ENCODE measurements at regions not wholly inside any gene's neighbourhood (a gene's known extent, or its start where the extent isn't known, plus 50 kb on each side); places are given as distances from the start of the nearest gene placed in this dataset.
"Not testable (repeated sequence)": the region's sequence is repeated elsewhere in the genome, so short reads cannot be mapped to it uniquely, and the experiment has no call there.

DNA sequence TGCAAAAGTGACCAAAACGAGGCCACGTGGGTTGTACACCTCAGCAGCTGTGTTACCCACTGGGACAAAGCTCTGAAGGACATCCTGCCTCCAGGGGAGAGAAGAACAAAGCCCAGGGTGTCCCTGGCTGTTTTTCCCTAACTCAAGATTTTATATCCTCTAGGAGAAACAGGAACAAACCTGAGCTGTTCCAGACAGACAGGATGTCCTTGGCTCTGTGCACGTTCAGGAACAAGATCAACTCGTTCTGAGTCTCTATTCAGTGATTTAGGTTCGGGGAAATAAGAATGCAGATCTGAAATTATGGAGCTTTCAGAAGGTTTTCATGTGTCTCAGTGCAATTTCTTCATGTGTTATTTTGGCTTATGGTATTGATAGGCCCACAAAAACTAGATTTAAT is 465.3 kb downstream of the TMEM121 start:
- DNase-seq = not testable (repeated sequence)

DNA sequence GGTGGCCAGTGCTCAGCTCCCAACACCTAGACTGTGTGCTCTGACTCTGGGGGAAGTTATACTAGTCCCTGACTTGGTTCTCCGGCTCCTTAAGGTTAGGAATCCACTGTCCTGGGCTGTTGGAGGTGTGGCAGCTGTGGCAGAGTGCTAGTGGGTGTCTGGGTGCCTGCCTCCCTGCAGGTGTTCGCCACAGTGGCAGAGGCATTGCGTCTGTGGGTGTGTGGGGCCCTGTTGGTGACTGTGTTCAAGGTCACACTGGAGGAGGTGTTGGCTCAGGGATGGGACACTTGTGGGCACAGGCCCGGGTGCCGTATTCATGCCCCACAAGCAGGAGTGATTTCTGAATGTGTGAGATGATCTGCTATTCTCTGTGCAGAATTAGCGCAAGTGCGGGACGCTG is 467.4 kb downstream of the TMEM121 start:
- no peak for DNase-seq

DNA sequence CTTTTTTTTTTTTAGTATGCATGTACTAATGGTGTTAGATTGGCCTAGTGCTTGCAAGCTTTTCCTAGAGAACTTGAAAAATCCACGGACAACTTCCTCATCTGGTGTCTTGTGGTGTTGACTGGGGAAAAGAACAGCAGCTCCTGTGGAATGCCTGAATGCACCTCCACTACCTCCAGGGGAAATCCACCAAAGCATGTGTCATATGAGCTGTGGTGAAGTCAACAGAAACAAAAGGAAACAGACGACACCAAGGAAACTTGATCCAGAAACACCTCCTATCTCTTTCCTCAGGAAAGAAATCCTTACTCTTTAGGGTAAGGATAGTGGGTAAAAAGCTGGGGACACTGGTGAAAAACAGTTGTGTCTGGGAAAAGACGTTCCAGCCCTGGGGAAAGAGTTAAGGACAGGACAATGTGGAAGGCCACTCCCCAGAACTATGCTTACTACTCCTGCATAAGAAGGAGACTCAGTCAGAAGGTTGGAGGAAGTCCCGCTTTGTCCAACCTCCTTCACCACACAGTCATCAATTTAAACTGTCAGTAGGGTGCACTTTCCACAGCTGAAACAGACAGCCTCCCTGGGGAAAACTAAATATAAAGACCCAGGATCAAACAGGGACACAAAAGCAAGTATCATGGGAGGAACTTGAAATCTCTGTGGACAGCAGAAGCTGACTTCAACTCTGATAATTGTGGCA is 468.8 kb downstream of the TMEM121 start:
- not testable (repeated sequence) for DNase-seq

DNA sequence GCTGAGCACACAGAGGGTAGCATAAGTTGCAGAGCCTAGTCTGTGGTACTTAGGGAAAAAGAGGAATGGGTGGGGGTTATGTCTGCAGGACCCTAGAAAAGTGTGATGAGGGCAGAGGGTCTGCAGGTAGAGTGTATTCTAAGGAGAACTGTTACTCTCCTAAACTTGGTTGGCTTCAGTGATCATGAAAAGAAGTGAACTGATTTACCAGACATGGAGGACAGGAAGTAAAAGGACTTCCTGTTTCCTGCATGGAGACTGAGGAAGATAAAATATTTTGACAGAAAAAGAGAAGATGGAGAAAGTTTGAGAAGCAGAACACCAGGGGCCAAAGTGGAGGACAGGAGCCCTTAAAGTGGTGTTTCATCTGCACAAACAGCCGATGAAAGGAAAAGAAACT is 472.2 kb downstream of the TMEM121 start:
- not testable (repeated sequence) for DNase-seq

DNA sequence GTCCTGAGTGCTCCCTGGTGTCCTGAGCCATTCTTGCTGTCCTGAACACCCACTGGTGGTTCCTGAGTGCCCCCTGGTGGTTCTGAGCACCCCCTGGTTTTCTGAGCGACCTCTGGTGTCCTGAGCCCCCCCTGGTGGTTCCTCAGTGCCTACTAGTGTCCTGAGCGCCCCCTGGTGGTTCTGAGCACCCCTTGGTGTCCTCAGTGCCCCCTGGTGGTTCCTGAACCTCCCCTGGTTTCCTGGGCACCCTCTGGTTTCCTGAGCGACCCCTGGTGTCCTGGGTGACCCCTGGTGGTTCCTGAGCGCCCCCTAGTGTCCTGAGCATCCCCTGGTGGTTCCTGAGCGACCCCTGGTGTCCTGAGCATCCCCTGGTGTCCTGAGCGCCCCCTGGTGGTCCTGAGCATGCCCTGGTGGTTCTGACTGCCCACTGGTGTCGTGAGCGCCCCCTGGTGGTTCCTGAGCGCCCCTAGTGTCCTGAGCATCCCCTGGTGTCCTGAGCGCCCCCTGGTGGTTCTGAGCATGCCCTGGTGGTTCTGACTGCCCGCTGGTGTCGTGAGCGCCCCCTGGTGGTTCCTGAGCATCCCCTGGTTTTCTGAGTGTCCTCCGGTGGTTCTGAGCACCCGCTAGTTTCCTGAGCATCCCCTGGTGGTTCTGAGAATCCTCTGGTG is 473.1 kb downstream of the TMEM121 start:
- no peak for DNase-seq

DNA sequence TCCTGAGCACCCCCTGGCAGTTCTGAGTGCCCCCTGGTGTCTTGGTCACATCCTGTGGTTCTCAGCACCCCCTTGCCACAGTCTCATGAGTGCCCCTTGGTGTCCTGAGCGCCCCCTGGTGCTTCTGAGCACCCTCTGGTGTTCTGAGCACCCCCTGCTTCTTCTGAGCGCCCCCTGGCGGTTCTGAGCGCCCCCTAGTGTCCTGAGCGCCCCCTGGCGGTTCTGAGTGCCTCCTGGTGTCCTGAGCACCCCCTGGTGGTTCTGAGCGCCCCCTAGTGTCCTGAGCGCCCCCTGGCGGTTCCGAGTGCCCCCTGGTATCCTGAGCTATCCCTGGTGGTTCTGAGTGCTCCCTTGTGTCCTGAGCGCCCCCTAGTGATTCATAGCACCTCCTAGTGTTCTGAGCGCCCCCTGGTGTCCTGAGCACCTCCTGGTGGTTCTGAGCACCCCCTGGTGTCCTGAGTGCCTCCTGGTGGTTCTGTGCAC is 473.7 kb downstream of the TMEM121 start:
- not testable (repeated sequence) for DNase-seq

DNA sequence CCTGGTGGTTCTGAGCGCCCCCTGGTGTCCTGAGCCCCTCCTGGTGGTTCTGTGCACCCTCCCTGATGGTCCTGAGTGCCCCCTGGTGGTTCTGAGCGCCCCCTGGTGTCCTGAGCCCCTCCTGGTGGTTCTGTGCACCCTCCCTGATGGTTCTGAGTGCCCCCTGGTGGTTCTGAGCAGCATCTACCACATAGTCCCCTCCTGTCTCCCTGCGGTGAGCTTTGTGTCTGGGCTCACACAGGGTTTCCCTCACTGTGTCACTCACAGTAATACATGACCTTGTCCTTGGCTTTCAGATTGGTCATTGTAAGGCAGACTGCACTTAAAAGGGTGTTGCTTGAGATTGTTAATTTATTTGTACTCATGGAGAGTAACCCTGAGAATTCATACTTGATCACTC is 474.9 kb downstream of the TMEM121 start:
- DNase-seq = not testable (repeated sequence)

DNA sequence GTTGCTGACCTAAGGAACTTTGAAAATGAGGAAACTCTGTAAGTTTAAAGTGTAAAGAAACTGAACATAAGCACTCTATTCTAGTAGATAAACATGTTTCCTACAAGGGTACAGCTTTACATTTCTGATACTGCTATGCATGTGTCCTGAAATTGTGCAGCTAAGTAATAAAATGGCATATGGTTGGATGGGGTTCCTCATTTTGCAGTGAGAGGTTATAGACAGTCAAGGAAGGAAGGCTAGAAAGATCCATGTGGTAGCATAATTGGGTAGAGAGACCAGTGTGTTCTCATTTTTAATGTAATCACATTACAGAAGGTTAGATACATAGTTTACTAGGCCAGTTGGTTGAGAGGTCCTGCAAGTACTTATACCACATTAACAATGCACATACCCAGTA is 477.0 kb downstream of the TMEM121 start:
- DNase-seq = no peak

DNA sequence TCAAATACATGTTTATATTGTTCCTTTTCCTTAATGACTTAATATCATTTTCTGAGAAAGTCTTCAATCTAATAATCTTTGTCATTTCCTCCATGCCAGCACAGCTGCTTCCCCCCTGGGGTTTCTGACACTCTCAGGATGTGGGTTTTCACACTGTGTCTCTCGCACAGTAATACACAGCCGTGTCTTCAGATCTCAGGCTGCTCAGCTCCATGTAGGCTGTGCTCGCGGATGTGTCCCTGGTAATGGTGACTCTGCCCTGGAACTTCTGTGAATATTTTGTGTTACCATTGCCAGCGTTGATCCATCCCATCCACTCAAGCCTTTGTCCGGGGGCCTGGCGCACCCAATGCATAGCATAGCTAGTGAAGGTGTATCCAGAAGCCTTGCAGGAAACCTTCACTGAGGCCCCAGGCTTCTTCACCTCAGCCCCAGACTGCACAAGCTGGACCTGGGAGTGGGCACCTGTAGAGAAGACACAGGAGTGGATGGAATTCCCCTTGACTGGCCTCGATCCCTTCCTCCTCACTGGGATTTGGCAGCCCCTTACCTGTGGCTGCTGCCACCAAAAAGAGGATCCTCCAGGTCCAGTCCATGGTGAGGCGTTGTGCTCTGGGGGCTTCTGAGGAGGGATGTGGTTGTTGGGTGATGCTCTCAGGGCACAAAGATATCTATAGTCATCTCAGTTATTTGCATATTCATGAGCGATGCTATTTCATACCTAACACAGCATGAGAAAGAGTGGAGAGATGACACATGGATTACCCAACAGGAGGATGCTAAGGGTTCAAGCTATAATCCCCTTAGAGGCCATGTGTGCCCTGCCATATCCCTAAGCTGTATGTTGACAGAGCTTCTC is 478.8 kb downstream of the TMEM121 start:
- not testable (repeated sequence) for DNase-seq

DNA sequence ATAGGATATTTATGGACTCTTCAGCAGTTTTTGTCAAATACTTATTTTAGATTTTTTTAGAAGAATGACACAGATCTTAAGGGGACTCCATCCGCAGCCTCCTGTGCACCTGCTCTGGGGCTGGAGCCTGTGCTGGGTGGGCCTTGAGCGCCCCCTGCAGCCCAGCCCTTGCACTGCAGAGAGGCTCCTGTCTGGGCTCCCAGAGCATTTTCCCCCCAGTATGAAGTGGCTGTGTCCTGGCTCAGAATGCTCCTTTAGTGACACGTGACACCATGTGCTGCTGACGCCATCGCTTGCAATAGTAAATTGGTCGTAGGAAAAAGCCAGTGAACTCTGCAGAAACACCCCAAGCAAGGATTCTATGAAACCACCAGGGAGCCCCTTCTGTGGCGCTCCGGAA is 479.7 kb downstream of the TMEM121 start:
- DNase-seq = not testable (repeated sequence)

DNA sequence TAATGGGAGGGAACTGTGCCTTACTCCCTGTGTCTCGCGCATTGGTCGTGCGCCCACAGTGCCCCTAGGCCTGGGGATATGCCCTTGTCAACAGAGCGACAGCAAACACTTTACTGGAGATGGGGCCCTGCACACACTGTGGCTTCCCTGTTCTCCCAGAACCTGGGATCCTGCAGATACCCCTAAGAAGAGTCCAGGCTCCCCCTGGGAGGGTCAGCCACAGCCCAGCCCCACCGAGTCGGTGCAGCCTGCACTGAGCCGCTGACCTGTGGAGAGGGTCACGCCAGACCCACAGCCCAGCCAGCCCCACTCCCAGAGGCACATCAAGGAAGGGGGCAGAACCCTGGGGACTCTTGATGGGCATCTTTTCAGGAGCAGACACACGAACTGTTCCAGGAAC is 480.3 kb downstream of the TMEM121 start:
- DNase-seq = not testable (repeated sequence)

DNA sequence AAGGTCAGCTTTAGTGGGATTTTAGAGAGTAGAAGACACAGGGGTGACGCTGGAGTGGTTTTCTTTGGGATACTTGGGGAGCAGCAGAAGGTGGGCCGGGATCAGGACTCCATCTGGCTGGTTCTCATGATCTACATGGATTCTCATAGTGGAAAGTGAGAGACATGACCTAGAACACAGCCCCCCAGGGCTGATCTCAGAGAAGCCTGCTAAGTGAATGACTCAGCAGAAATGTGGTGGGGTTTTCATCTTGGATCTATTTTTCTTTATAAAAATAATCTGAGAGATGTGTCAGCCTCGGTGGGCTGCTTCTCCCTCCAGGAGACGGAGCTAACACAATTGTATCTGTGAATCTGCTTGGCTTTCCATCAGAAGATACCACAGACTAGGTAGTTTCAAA is 484.4 kb downstream of the TMEM121 start:
- no peak for DNase-seq

DNA sequence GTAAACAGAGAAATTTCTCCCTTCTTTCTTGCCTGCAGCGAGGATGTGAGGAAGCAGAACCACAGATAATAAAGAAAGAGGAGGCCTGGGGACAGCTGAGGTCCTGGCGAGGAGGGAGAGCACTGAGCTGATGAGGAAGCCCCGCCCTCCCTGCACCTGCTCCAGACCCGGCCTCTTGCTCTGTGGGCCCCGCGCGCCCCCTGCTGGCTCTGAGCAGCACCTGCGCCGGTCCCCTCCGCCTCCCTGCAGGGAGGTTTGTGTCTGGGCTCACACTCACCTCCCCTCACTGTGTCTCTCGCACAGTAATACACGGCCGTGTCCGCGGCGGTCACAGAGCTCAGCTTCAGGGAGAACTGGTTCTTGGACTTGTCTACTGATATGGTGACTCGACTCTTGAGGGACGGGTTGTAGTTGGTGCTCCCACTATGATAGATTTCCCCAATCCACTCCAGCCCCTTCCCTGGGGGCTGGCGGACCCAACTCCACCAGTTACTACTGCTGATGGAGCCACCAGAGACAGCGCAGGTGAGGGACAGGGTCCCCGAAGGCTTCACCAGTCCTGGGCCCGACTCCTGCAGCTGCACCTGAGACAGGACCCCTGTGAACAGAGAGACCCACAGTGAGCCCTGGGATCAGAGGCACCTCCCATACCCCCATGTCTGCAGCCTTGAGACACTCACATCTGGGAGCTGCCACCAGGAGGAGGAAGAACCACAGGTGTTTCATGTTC is 485.4 kb downstream of the TMEM121 start:
- DNase-seq = not testable (repeated sequence)

DNA sequence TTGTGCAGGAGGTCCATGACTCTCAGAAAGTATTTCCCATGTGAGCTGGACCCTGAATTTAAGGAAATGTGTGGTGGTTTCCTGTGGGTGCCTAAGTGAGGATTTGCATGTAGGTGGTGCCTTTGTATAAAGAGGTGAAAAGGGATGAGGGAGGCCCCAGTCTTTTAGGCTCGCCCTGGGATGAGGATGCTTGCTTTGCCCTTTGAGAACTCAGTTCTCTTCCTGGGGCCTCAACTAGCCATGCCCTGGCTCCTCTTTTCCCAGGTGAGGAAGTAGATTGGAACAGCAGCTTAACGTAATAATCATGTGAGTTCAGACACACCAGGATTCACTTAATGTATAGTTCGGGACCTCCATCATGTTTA is 486.0 kb downstream of the TMEM121 start:
- DNase-seq = not testable (repeated sequence)

DNA sequence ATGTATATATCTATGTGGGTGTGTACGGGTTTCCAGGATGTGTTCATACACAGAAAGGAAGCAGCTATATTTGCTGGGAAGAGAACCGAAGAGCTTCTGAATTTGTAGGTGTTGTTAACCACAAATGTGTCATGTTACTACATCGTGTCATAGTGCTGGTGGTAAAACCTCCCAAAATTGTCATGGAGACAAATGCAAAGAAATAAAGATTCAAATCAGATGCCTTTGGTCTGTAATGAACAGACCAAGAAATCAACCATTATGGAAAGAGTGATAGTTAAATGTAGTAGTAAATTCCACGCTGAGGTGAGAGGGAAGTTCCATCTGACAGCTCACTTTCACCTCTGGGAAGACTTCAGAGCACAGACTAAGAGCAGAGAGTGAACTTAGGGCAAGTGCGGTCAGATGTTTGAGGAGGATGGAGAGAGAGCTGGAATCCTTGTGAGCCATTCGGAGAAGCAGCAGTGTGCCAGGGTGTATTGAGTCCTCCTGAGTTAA is 487.5 kb downstream of the TMEM121 start:
- DNase-seq = no peak

DNA sequence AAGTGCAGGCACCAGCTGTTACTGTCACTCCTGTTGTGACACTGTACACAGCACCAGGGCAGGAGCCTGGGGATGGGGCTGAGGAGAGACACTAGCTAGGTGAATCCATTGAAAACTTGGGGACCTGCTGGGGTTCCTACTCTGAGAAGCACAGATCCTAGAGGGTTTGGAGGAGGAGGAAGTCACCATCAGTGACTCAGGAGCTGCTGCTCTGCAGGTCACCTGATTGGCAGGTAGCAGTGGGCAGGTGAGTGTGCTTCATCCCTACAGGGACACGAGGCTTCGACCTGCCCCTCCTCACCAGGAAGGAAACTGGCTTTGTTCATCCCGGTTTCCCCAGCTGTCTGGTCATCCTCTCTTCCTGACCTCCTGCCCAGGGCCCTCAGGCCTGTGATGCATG is 491.6 kb downstream of the TMEM121 start:
- DNase-seq = not testable (repeated sequence)

DNA sequence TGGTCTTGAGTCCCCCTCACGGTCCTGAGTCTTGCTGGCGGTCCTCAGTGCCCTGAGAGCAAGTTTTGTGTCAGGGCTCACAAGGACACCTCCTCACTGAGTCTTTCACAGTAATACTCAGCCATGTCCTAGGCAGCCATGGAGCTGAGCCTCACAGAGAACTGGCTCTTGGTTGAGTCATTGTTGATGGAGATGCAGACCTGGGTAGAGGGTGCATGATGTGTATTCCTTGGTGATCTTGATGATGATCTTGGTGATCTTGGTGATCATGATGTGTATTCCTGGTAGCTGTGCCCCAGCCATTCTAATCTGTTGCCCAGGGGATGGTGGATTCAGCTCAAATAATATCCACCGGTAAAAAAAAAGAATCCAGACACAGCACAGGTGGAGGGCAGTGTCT is 495.4 kb downstream of the TMEM121 start:
- DNase-seq = no peak

DNA sequence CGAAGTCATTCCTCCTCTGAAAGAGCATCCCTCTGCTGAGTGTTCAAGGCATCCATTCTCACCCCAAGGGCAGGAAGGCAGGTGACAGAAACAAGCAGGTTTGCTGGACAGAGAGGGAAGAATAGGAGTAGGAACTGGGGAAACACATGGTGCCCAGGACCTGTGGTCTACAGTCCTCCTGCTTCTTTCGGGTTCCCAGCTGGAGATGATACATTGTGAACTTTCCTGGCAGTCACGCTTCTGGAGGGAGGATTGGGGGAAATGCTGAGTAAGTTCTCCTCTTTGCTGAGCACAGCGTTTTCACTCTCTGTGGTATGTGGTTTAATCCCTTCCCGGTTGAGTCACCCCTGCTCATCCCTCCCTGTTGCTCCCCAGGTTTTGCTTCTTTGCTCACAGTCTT is 496.3 kb downstream of the TMEM121 start:
- DNase-seq = not testable (repeated sequence)

DNA sequence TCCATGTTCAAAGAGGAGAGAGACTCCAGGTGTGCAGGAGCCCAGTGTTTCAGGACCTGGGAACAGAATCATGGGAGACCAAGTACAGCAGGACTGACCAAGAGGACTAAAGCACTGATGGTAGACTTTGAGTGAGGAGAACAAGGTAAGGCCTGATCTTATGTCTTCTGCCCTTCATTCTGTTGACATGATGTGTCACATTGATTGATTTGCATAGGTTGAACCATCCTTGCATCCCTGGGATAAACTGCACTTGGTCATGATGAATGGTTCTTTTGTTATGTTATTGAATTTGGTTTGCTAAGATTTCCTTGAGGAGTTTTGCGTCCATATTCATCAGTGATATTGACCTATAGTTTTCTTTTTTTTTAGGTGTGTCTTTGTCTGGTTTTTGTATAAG is 497.0 kb downstream of the TMEM121 start:
- DNase-seq = no peak

DNA sequence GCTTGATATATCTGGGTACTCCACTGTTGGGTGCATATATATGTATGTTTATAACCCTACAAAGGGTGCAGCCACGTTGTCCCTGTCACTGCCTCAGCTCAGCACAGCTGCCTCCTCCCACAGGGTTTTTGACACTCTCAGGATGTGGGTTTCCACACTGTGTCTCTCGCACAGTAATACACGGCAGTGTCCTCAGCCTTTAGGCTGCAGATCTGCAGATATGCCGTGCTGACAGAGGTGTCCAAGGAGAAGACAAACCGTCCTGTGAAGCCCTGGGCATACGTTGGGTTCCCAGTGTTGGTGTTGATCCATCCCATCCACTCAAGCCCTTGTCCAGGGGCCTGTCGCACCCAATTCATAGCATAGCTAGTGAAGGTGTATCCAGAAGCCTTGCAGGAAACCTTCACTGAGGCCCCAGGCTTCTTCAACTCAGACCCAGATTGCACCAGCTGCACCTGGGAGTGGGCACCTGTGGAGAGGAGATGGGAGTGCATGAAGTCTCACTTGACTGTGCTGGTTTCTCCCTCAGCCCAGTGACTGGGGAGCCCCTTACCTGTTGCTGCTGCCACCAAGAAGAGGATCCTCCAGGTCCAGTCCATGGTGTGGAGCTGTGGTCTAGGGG is 498.7 kb downstream of the TMEM121 start:
- no peak for DNase-seq

DNA sequence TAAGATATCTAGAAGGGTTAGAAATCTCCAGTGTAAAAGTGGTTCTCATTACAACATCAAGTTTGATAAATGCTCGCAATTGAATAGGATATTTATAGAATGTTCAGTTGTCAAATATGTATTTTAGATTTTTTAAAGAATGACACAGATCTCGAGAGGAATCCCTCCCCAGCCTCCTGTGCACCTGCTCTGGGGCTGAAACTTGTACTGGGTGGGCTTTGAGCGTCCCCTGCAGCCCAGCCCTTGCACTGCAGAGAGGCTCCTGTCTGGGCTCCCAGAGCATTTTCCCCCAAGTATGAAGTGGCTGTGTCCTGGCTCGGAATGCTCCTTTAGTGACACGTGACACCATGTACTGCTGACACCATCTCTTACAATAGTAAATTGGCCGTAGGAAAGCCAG is 499.6 kb downstream of the TMEM121 start:
- DNase-seq = no peak

DNA sequence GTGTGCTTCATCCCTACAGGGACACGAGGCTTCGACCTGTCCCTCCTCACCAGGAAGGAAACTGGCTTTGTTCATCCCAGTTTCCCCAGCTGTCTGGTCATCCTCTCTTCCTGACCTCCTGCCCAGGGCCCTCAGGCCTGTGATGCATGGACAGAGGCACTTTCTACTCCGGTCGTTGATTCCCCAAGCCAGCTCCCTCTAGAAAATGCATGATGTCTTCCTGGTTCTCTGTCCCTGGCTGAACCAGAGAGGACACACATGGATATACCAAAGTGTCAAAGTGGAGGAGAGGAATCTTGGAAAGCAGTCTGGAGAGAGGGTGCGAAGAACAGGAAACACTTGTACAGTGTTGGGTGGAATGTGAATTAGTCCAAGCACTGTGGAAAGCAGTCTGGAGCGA is 501.4 kb downstream of the TMEM121 start:
- not testable (repeated sequence) for DNase-seq

Data from right forelimb (tissue), 1 donor.